ENCODE measurements at regions not wholly inside any gene's neighbourhood (a gene's known extent, or its start where the extent isn't known, plus 50 kb on each side); places are given as distances from the start of the nearest gene placed in this dataset.

- Mint-ChIP-seq H3K27ac (no peak overlapping the region), H3K9me3 (no peaks in the 10 kb centered on the region), H3K36me3 (ENCODE audit: low read depth) (no peaks in the 10 kb centered on the region), H3K4me3 (no peak overlapping the region), H3K27me3 (ENCODE audit: low read depth) (no peaks in the 10 kb centered on the region), H3K4me1 (ENCODE audit: low read depth) (peaks cover 9% of the 10 kb centered on the region)
- no peak for DNase-seq (ENCODE audit: low spot score)
Measured at GRCh38 chr3:184639351-184639750, 72.5 kb downstream of the MAGEF1 start.

DNA sequence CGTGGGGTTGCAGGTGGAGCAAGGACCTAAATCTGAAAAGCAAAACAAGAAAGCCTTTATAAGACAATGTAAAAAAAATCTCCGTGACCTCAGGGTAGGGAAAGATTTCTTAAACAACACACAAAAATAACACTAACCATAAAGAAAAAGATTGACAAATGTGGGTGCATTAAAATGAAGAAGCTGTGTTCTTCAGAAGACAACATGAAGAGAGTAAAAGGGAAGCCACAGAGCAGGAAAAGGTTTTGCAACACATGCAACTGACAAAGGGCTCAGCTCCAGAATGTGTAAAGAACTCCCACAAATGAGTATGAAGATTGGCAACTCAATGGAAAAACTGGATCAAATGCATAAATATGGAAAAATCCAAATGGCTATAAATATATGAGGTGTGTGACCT, 74.2 kb downstream of the MAGEF1 start:
- Mint-ChIP-seq H3K36me3 (ENCODE audit: low read depth) (no peaks in the 10 kb centered on the region), H3K27ac (no peak overlapping the region), H3K4me1 (ENCODE audit: low read depth) (peaks cover 9% of the 10 kb centered on the region), H3K4me3 (no peak overlapping the region), H3K9me3 (no peaks in the 10 kb centered on the region), H3K27me3 (ENCODE audit: low read depth) (no peaks in the 10 kb centered on the region)
- DNase-seq (ENCODE audit: low spot score), result no peak

- Mint-ChIP-seq H3K27me3 (ENCODE audit: low read depth) (no peaks in the 10 kb centered on the region), H3K4me3 (no peak overlapping the region), H3K4me1 (ENCODE audit: low read depth) (peaks cover 6% of the 10 kb centered on the region), H3K36me3 (ENCODE audit: low read depth) (no peaks in the 10 kb centered on the region), H3K9me3 (no peaks in the 10 kb centered on the region), H3K27ac (peak overlapping the region; percentile 67)
- DNase-seq (ENCODE audit: low spot score), result peak; percentile 74
Measured at GRCh38 chr3:184636741-184637316, 75.0 kb downstream of the MAGEF1 start.

DNA sequence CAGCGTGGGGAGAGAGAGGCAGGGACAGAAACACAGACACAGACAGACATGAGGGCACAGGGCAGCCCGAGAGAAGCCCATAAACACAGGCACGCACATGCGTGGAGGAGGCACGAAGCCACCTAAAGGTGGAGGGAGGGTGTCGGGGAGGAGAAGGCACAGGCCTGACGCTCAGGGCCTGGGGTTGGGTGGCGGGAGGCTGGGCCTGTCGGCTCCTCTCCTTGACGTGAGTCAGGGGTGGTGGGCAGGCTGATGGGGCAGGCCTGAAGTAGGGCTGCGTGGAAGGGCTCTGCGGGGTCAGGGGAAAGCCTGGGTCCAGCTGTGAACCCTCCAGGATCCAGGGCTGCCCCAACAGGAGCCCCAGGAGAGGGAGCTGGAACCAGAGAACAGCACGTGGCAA, 74.2 kb downstream of the EPHB3 start:
- H3K27ac Mint-ChIP-seq, result peak overlapping the region; percentile 82
- H3K36me3 Mint-ChIP-seq (ENCODE audit: low read depth), result no peaks in the 10 kb centered on the region
- H3K27me3 Mint-ChIP-seq (ENCODE audit: low read depth), result no peaks in the 10 kb centered on the region
- peak overlapping the region; percentile 3 for H3K4me3 Mint-ChIP-seq
- no peak for DNase-seq (ENCODE audit: low spot score)
- peaks cover 4% of the 10 kb centered on the region for H3K4me1 Mint-ChIP-seq (ENCODE audit: low read depth)
- H3K9me3 Mint-ChIP-seq, result no peaks in the 10 kb centered on the region

DNA sequence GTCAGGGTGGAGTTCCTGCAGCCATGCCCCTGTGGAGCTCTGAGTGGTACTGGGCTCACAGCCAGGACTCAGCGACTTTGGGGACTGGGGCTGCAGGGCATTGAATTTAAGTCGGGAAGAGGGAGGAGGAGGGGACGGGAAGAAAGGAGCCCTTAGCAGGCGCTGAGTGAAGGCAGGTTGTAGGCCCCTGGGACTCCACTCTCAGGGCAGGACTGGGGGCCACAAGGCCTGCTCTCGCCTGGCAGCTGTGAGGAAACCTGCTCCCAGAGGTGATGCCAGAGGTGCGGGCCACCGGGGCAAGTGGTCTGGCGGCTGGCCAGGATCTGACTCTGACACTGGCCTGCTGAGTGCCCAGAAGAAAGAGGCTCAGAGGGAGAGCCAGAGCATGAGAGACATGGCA, 73.5 kb downstream of the EPHB3 start:
- H3K27ac Mint-ChIP-seq, result peak overlapping the region; percentile 82
- H3K4me1 Mint-ChIP-seq (ENCODE audit: low read depth), result peaks cover 4% of the 10 kb centered on the region
- no peak overlapping the region for H3K4me3 Mint-ChIP-seq
- DNase-seq (ENCODE audit: low spot score), result no peak
- H3K27me3 Mint-ChIP-seq (ENCODE audit: low read depth), result no peaks in the 10 kb centered on the region
- H3K9me3 Mint-ChIP-seq, result no peaks in the 10 kb centered on the region
- no peaks in the 10 kb centered on the region for H3K36me3 Mint-ChIP-seq (ENCODE audit: low read depth)

DNA sequence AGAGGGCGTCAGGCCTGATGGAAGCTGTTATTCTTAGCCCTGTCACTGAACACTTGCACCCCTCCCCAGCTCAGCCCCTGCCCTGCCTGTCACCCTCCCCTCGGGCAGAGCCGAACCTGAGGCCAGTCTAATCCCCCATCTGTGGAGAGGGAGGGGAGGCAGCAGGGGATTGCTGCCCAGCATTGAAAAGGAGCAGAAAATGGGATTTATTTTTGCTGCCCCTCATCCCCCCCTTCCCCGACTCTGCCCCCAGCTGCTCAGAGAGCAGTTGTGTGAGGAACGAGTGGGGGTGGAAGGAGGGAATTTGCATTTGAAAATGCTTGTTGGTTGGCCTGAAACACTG, 71.6 kb downstream of the EPHB3 start:
- H3K9me3 Mint-ChIP-seq, result no peaks in the 10 kb centered on the region
- no peak overlapping the region for H3K27ac Mint-ChIP-seq
- DNase-seq (ENCODE audit: low spot score), result no peak
- no peaks in the 10 kb centered on the region for H3K36me3 Mint-ChIP-seq (ENCODE audit: low read depth)
- H3K4me3 Mint-ChIP-seq, result no peak overlapping the region
- H3K4me1 Mint-ChIP-seq (ENCODE audit: low read depth), result peaks cover 4% of the 10 kb centered on the region
- no peaks in the 10 kb centered on the region for H3K27me3 Mint-ChIP-seq (ENCODE audit: low read depth)

- H3K9me3 Mint-ChIP-seq, result no peaks in the 10 kb centered on the region
- no peak for DNase-seq (ENCODE audit: low spot score)
- H3K27ac Mint-ChIP-seq, result no peak overlapping the region
Measured at GRCh38 chr3:184632551-184633236, 71.1 kb downstream of the EPHB3 start.

More at GRCh38 chr3:184632551-184633236, 71.1 kb downstream of the EPHB3 start:
- H3K36me3 Mint-ChIP-seq (ENCODE audit: low read depth), result no peaks in the 10 kb centered on the region
- no peak overlapping the region for H3K4me3 Mint-ChIP-seq
- H3K4me1 Mint-ChIP-seq (ENCODE audit: low read depth), result peaks cover 4% of the 10 kb centered on the region
- H3K27me3 Mint-ChIP-seq (ENCODE audit: low read depth), result no peaks in the 10 kb centered on the region
